MM.1S (cell line): ENCODE measurements at regions not wholly inside any gene's neighbourhood (a gene's known extent, or its start where the extent isn't known, plus 50 kb on each side); places are given as distances from the start of the nearest gene placed in this dataset.

Source experiments
- EZH2 ChIP-seq: fragments of 300-600 bp; sonication (generic); optimal IDR thresholded peaks from 2 replicates; pipeline ENCODE3; 2017; ENCODE audit warnings: low read depth, mild to moderate bottlenecking, antibody characterized with exemption, low read length, mixed read lengths
- EZH2phosphoT487 ChIP-seq: fragments of 300-600 bp; sonication (generic); IDR thresholded peaks from 2 replicates; pipeline ENCODE4 v1.6.1; 2018; ENCODE audit warnings: antibody characterized with exemption, low read length
- TF ChIP-seq, protein P1 (sequence below): fragments of 300-600 bp; sonication (generic); IDR thresholded peaks from 2 replicates; pipeline ENCODE4 v1.5.1; 2016; ENCODE audit warnings: antibody characterized with exemption, low read length, mixed read lengths

DNA sequence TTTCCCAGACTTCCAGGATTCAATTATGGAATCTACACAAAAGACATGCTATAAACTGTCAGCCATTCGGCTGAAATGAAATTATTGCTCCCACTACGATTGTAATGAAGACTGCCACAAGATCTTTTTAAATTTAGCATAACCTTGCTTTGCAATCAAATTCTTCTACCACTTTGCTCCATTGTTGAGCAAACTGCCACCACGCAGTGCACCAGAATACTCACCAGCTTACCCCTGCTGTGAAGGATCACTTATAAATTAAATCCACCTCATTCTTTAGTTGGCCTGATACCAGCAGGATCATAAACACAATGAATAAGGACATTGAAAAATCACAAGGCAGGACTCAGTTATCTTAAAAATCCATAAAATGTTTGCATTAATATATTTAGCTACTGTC is 116.4 kb upstream of the PRNP start:
- no peak for TF ChIP-seq EZH2
- TF ChIP-seq, protein P1, sequence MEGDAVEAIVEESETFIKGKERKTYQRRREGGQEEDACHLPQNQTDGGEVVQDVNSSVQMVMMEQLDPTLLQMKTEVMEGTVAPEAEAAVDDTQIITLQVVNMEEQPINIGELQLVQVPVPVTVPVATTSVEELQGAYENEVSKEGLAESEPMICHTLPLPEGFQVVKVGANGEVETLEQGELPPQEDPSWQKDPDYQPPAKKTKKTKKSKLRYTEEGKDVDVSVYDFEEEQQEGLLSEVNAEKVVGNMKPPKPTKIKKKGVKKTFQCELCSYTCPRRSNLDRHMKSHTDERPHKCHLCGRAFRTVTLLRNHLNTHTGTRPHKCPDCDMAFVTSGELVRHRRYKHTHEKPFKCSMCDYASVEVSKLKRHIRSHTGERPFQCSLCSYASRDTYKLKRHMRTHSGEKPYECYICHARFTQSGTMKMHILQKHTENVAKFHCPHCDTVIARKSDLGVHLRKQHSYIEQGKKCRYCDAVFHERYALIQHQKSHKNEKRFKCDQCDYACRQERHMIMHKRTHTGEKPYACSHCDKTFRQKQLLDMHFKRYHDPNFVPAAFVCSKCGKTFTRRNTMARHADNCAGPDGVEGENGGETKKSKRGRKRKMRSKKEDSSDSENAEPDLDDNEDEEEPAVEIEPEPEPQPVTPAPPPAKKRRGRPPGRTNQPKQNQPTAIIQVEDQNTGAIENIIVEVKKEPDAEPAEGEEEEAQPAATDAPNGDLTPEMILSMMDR = no peak
- TF ChIP-seq EZH2phosphoT487 = no peak
